Central memory CD8-positive, alpha-beta T cell (primary cell): ENCODE measurements at regions not wholly inside any gene's neighbourhood (a gene's known extent, or its start where the extent isn't known, plus 50 kb on each side); places are given as distances from the start of the nearest gene placed in this dataset.

Experiments used
- ATAC-seq: fragments of 150-1000 bp; cut with Tn5 transposase; replicated peaks from 2 replicates; pipeline ENCODE4 v1.10.0; 2022; ENCODE audit warnings: mild to moderate bottlenecking, moderate FRiP score, moderate number of reproducible peaks; ENCODE audit not compliant: poor library complexity, severe bottlenecking; ENCODE audit errors: extremely low read depth
- DNase-seq, 2 donors: peaks; one replicate each; pipeline ENCODE4 v3.0.0; 2021; ENCODE audit warnings: low spot score in 2 of 2
- H3K27ac Mint-ChIP-seq: one replicate; pipeline ENCODE4 v1.8.0; 2022; ENCODE audit warnings: low read depth, mild to moderate bottlenecking, moderate library complexity, mixed read lengths
- H3K27me3 Mint-ChIP-seq: one replicate; pipeline ENCODE4 v1.8.0; 2022; ENCODE audit warnings: mixed read lengths
- H3K36me3 Mint-ChIP-seq: one replicate; pipeline ENCODE4 v1.8.0; 2022; ENCODE audit warnings: mild to moderate bottlenecking, moderate library complexity, mixed read lengths; ENCODE audit not compliant: insufficient read depth
- H3K4me1 Mint-ChIP-seq: one replicate; pipeline ENCODE4 v1.8.0; 2022; ENCODE audit warnings: mixed read lengths
- H3K4me3 Mint-ChIP-seq: one replicate; pipeline ENCODE4 v1.8.0; 2022; ENCODE audit warnings: mild to moderate bottlenecking, moderate library complexity, mixed read lengths
- H3K9me3 Mint-ChIP-seq: one replicate; pipeline ENCODE4 v1.8.0; 2022; ENCODE audit warnings: mixed read lengths

GRCh38 chr1:37281354-37281753 lies 193.0 kb upstream of the ZC3H12A start:
- H3K27me3 Mint-ChIP-seq, result peaks cover 60% of the 10 kb centered on the region
- no peak for ATAC-seq
- no peak overlapping the region for H3K27ac Mint-ChIP-seq
- peaks cover 15% of the 10 kb centered on the region for H3K9me3 Mint-ChIP-seq
- H3K4me3 Mint-ChIP-seq, result no peak overlapping the region
- H3K36me3 Mint-ChIP-seq, result no peaks in the 10 kb centered on the region
- DNase-seq, result no peak
- H3K4me1 Mint-ChIP-seq, result no peaks in the 10 kb centered on the region

GRCh38 chr1:37282764-37283163 lies 191.6 kb upstream of the ZC3H12A start:
- H3K9me3 Mint-ChIP-seq, result peaks cover 15% of the 10 kb centered on the region

GRCh38 chr1:37284053-37284452 lies 190.3 kb upstream of the ZC3H12A start:
- no peak for DNase-seq
- H3K4me1 Mint-ChIP-seq, result no peaks in the 10 kb centered on the region
- no peak overlapping the region for H3K27ac Mint-ChIP-seq
- H3K36me3 Mint-ChIP-seq, result no peaks in the 10 kb centered on the region
- H3K4me3 Mint-ChIP-seq, result no peak overlapping the region
- no peak for ATAC-seq
- peaks cover 13% of the 10 kb centered on the region for H3K9me3 Mint-ChIP-seq
- H3K27me3 Mint-ChIP-seq, result peaks cover 57% of the 10 kb centered on the region

More at GRCh38 chr1:37282764-37283163, 191.6 kb upstream of the ZC3H12A start:
- no peak for ATAC-seq
- DNase-seq, result no peak
- Mint-ChIP-seq H3K4me1 (no peaks in the 10 kb centered on the region), H3K4me3 (no peak overlapping the region), H3K27me3 (peaks cover 59% of the 10 kb centered on the region), H3K36me3 (no peaks in the 10 kb centered on the region), H3K27ac (no peak overlapping the region)

- Mint-ChIP-seq H3K36me3 (peaks cover 1% of the 10 kb centered on the region), H3K27me3 (peaks cover 36% of the 10 kb centered on the region), H3K4me1 (no peaks in the 10 kb centered on the region), H3K4me3 (no peak overlapping the region), H3K27ac (no peak overlapping the region), H3K9me3 (no peaks in the 10 kb centered on the region)
- ATAC-seq, result no peak
- no peak for DNase-seq
Observed at GRCh38 chr1:37286881-37287280, 187.5 kb upstream of the ZC3H12A start.

- no peaks in the 10 kb centered on the region for H3K4me1 Mint-ChIP-seq
- DNase-seq (no peak), ATAC-seq (no peak)
- no peak overlapping the region for H3K27ac Mint-ChIP-seq
- H3K36me3 Mint-ChIP-seq, result peaks cover 1% of the 10 kb centered on the region
- H3K27me3 Mint-ChIP-seq, result peaks cover 21% of the 10 kb centered on the region
- no peaks in the 10 kb centered on the region for H3K9me3 Mint-ChIP-seq
- H3K4me3 Mint-ChIP-seq, result no peak overlapping the region
Observed at GRCh38 chr1:37288900-37289299, 185.5 kb upstream of the ZC3H12A start.

- DNase-seq (no peak), ATAC-seq (no peak)
- H3K27ac Mint-ChIP-seq, result no peak overlapping the region
- peaks cover 1% of the 10 kb centered on the region for H3K36me3 Mint-ChIP-seq
- no peaks in the 10 kb centered on the region for H3K4me1 Mint-ChIP-seq
- H3K9me3 Mint-ChIP-seq, result no peaks in the 10 kb centered on the region
- no peak overlapping the region for H3K4me3 Mint-ChIP-seq
- peaks cover 30% of the 10 kb centered on the region for H3K27me3 Mint-ChIP-seq
Observed at GRCh38 chr1:37290718-37291117, 183.7 kb upstream of the ZC3H12A start.

- H3K4me3 Mint-ChIP-seq, result no peak overlapping the region
- peaks cover 45% of the 10 kb centered on the region for H3K27me3 Mint-ChIP-seq
- ATAC-seq, result no peak
- DNase-seq, result no peak
- no peaks in the 10 kb centered on the region for H3K9me3 Mint-ChIP-seq
- no peaks in the 10 kb centered on the region for H3K4me1 Mint-ChIP-seq
- H3K36me3 Mint-ChIP-seq, result peaks cover 1% of the 10 kb centered on the region
- no peak overlapping the region for H3K27ac Mint-ChIP-seq
Observed at GRCh38 chr1:37292789-37293188, 181.6 kb upstream of the ZC3H12A start.

GRCh38 chr1:37294096-37294495 lies 180.3 kb upstream of the ZC3H12A start:
- ATAC-seq (no peak), DNase-seq (no peak)
- Mint-ChIP-seq H3K9me3 (no peaks in the 10 kb centered on the region), H3K27ac (no peak overlapping the region), H3K4me3 (no peak overlapping the region), H3K36me3 (peaks cover 1% of the 10 kb centered on the region), H3K4me1 (no peaks in the 10 kb centered on the region), H3K27me3 (peaks cover 42% of the 10 kb centered on the region)

GRCh38 chr1:37294529-37294928 lies 179.9 kb upstream of the ZC3H12A start:
- no peak overlapping the region for H3K27ac Mint-ChIP-seq
- ATAC-seq (no peak), DNase-seq (no peak)
- H3K36me3 Mint-ChIP-seq, result peaks cover 1% of the 10 kb centered on the region
- no peaks in the 10 kb centered on the region for H3K9me3 Mint-ChIP-seq
- H3K4me1 Mint-ChIP-seq, result no peaks in the 10 kb centered on the region
- H3K4me3 Mint-ChIP-seq, result no peak overlapping the region
- H3K27me3 Mint-ChIP-seq, result peaks cover 45% of the 10 kb centered on the region

- ATAC-seq, result no peak
- no peaks in the 10 kb centered on the region for H3K36me3 Mint-ChIP-seq
- H3K27ac Mint-ChIP-seq, result no peak overlapping the region
- no peak overlapping the region for H3K4me3 Mint-ChIP-seq
- DNase-seq, result no peak
- no peaks in the 10 kb centered on the region for H3K4me1 Mint-ChIP-seq
- no peaks in the 10 kb centered on the region for H3K9me3 Mint-ChIP-seq
- peaks cover 67% of the 10 kb centered on the region for H3K27me3 Mint-ChIP-seq
Observed at GRCh38 chr1:37298769-37299168, 175.6 kb upstream of the ZC3H12A start.

- no peak overlapping the region for H3K27ac Mint-ChIP-seq
- no peaks in the 10 kb centered on the region for H3K36me3 Mint-ChIP-seq
- H3K4me3 Mint-ChIP-seq, result no peak overlapping the region
- no peaks in the 10 kb centered on the region for H3K4me1 Mint-ChIP-seq
- H3K27me3 Mint-ChIP-seq, result peaks cover 63% of the 10 kb centered on the region
- DNase-seq (no peak), ATAC-seq (no peak)
- no peaks in the 10 kb centered on the region for H3K9me3 Mint-ChIP-seq
Observed at GRCh38 chr1:37299216-37299615, 175.2 kb upstream of the ZC3H12A start.

- peaks cover 43% of the 10 kb centered on the region for H3K27me3 Mint-ChIP-seq
- DNase-seq (no peak), ATAC-seq (no peak)
- no peak overlapping the region for H3K27ac Mint-ChIP-seq
- H3K4me3 Mint-ChIP-seq, result no peak overlapping the region
- no peaks in the 10 kb centered on the region for H3K4me1 Mint-ChIP-seq
- no peaks in the 10 kb centered on the region for H3K36me3 Mint-ChIP-seq
- H3K9me3 Mint-ChIP-seq, result no peaks in the 10 kb centered on the region
Observed at GRCh38 chr1:37303884-37304574, 170.4 kb upstream of the ZC3H12A start.

GRCh38 chr1:37305108-37305507 lies 169.3 kb upstream of the ZC3H12A start:
- DNase-seq, result no peak
- Mint-ChIP-seq H3K27me3 (peaks cover 45% of the 10 kb centered on the region), H3K27ac (no peak overlapping the region), H3K4me1 (no peaks in the 10 kb centered on the region), H3K9me3 (no peaks in the 10 kb centered on the region), H3K4me3 (no peak overlapping the region), H3K36me3 (no peaks in the 10 kb centered on the region)
- no peak for ATAC-seq
